Endothelial cell of umbilical vein (primary cell): ENCODE measurements at regions not wholly inside any gene's neighbourhood (a gene's known extent, or its start where the extent isn't known, plus 50 kb on each side); places are given as distances from the start of the nearest gene placed in this dataset.

ENCODE experiments used
- BruUV-seq: library from RNA; stranded (reverse); fragments of 400-500 nt; replicated peaks from 2 replicates; lab custom pipeline; 2021; lab: Mats Ljungman, UMichigan
- CTCF ChIA-PET: fragments of 300-600, 350-600 bp; sonication (Branson Sonifier 250); formaldehyde crosslinking; loops from one replicate; lab custom pipeline; 2021; ENCODE audit warnings: antibody characterized with exemption, inconsistent platforms; lab: Charles Lee
- POLR2A ChIA-PET: fragments of 300-600, 350-600 bp; sonication (Branson Sonifier 250); formaldehyde crosslinking; loops from one replicate; lab custom pipeline; 2021; ENCODE audit warnings: antibody characterized with exemption, inconsistent platforms; lab: Charles Lee
- DNase-seq: peaks from one replicate; pipeline ENCODE4 v3.0.0-alpha.2; 2011; ENCODE audit warnings: low read depth, low spot score
- FAIRE-seq: peaks from 2 replicates; lab custom pipeline; 2011; peaks lifted over from hg19 to GRCh38; lab: Jason Lieb, UNC
- H2AFZ ChIP-seq: 2 replicates; pipeline ENCODE4 v1.6.0; 2012; ENCODE audit warnings: low read depth, low read length, control low read depth, inconsistent platforms
- H3K27ac ChIP-seq: 2 replicates; pipeline ENCODE4 v1.5.1; 2011; ENCODE audit warnings: low read depth, mild to moderate bottlenecking, control low read depth, low read length, moderate library complexity; ENCODE audit not compliant: insufficient read depth
- H3K27me3 ChIP-seq, 2 experiments: 2 replicates each; pipeline versions ENCODE4 v1.6.0 to v1.6.1; 2011; ENCODE audit warnings: low read length in 2 of 2, mixed read lengths in 1 of 2; ENCODE audit not compliant: control insufficient read depth in 2 of 2, insufficient read depth in 2 of 2
- H3K36me3 ChIP-seq, 2 experiments: 2 replicates in 1 of 2; 3 replicates in 1 of 2; pipeline ENCODE4 v1.5.1; 2011; ENCODE audit warnings: low read length in 2 of 2, mild to moderate bottlenecking in 1 of 2, moderate library complexity in 1 of 2; ENCODE audit not compliant: control insufficient read depth in 2 of 2, insufficient read depth in 2 of 2; ENCODE audit errors: extremely low read depth in 1 of 2
- H3K4me1 ChIP-seq: 3 replicates; pipeline ENCODE4 v1.5.1; 2011; ENCODE audit warnings: mild to moderate bottlenecking, low read length; ENCODE audit not compliant: control insufficient read depth, insufficient read depth; ENCODE audit errors: extremely low read depth
- H3K4me2 ChIP-seq: 2 replicates; pipeline ENCODE4 v1.6.1; 2011; ENCODE audit warnings: low read length, control low read depth, mixed read lengths; ENCODE audit not compliant: insufficient read depth
- H3K4me3 ChIP-seq, 3 experiments: fragments of 200-600 bp in 1 of 3; sonication (generic), shearing (Covaris generic) in 1 of 3; replicated peaks in 1 of 3; 2 replicates each; pipeline ENCODE4 v1.5.1; 2011 to 2016; ENCODE audit warnings: control low read depth in 3 of 3, low read length in 3 of 3, mild to moderate bottlenecking in 2 of 3, inconsistent platforms in 1 of 3, low read depth in 1 of 3, moderate library complexity in 1 of 3; ENCODE audit not compliant: insufficient read depth in 1 of 3
- H3K79me2 ChIP-seq: 2 replicates; pipeline ENCODE4 v1.6.0; 2012; ENCODE audit warnings: low read length, inconsistent platforms; ENCODE audit not compliant: control insufficient read depth, insufficient read depth
- H3K9ac ChIP-seq: replicated peaks from 2 replicates; pipeline ENCODE3; 2011; ENCODE audit warnings: low read length, control low read depth; ENCODE audit not compliant: insufficient read depth; ENCODE audit errors: extremely low read depth
- H3K9me1 ChIP-seq: replicated peaks from 3 replicates; pipeline ENCODE4 v1.6.0; 2011; ENCODE audit warnings: mild to moderate bottlenecking, low read length; ENCODE audit not compliant: control insufficient read depth, insufficient read depth; ENCODE audit errors: extremely low read depth
- H3K9me3 ChIP-seq: replicated peaks from 2 replicates; pipeline ENCODE4 v1.5.1; 2012; ENCODE audit warnings: low read length, inconsistent platforms; ENCODE audit not compliant: control insufficient read depth, insufficient read depth
- H4K20me1 ChIP-seq: replicated peaks from 2 replicates; pipeline ENCODE3; 2011; ENCODE audit warnings: mild to moderate bottlenecking, low read length; ENCODE audit not compliant: control insufficient read depth, insufficient read depth; ENCODE audit errors: extremely low read depth
- EZH2 ChIP-seq: IDR thresholded peaks from 2 replicates; pipeline ENCODE4 v1.6.1; 2012; ENCODE audit warnings: borderline replicate concordance, low read depth, mild to moderate bottlenecking, moderate library complexity, low read length, inconsistent platforms; ENCODE audit not compliant: severe bottlenecking
- FOS ChIP-seq: IDR thresholded peaks from 2 replicates; pipeline ENCODE4 v1.6.1; 2011; ENCODE audit warnings: mild to moderate bottlenecking, low read length, moderate library complexity, borderline replicate concordance; ENCODE audit not compliant: insufficient read depth
- GATA2 ChIP-seq: IDR thresholded peaks from 2 replicates; pipeline ENCODE4 v1.7.0; 2011; ENCODE audit warnings: low read depth, mild to moderate bottlenecking, moderate library complexity, mixed read lengths, low read length; ENCODE audit not compliant: insufficient read length, insufficient read depth
- JUN ChIP-seq: IDR thresholded peaks from 2 replicates; pipeline ENCODE4 v1.6.1; 2011; ENCODE audit warnings: borderline replicate concordance, low read depth; ENCODE audit not compliant: insufficient read length, insufficient read depth
- MYC ChIP-seq: IDR thresholded peaks from one replicate; pipeline ENCODE4 v1.6.1; 2011; ENCODE audit warnings: mild to moderate bottlenecking, low read depth, low read length
- POLR2A ChIP-seq: IDR thresholded peaks from 2 replicates; pipeline ENCODE4 v1.6.1; 2012; ENCODE audit warnings: low read depth, mild to moderate bottlenecking, control low read depth, low read length
- POLR2AphosphoS5 ChIP-seq: IDR thresholded peaks from 2 replicates; pipeline ENCODE4 v1.6.1; 2012; ENCODE audit warnings: low read depth, mild to moderate bottlenecking, control low read depth, low read length, moderate library complexity; ENCODE audit not compliant: insufficient read depth
- dilution Hi-C: fragments of 300-500 bp; cut with MboI; formaldehyde crosslinking; loops from one replicate; pipeline ENCODE4 v1.15.0; 2019; ENCODE audit warnings: low sequenced_read_pairs; ENCODE audit not compliant: extremely low pct_ligation_motif_present
- intact Hi-C: fragments of 100-400 bp; cut with micrococcal nuclease; formaldehyde crosslinking; loops from one replicate; pipeline ENCODE4 v1.10.0; 2022
- TF ChIP-seq, protein P1 (sequence below): IDR thresholded peaks from 2 replicates; pipeline ENCODE4 v1.6.1; 2011; ENCODE audit not compliant: insufficient read depth, insufficient read length
- TF ChIP-seq, protein P2 (sequence below), 2 donors: IDR thresholded peaks; 1 replicate in 1 of 2; 2 replicates in 1 of 2; pipeline ENCODE4 v1.5.1; 2011; ENCODE audit warnings: low read length in 2 of 2, mild to moderate bottlenecking in 2 of 2, moderate library complexity in 2 of 2, control low read depth in 1 of 2, inconsistent platforms in 1 of 2, low read depth in 1 of 2; ENCODE audit not compliant: insufficient read depth in 1 of 2; ENCODE audit errors: extremely low read depth in 1 of 2

DNA sequence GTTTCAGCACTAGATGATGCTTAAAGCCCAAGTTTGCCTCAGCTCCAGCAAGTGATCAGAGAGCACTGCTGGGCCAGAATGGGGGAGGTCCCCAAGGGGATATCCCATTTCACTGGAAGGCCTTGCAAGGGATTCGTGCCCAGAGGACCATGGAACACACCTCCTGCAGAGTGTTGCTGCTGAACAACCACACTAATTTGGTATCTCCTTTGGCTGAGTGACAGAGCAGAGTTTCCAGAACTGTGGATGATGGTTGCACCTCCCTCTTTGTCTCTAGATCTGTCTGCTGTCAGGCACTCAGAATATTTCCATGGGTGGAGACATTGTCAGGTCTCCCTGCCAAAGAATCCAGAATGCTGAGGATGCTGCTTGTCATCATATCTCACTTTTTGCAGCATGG is 484.8 kb upstream of the NETO1 start:
- DNase-seq (no peak), FAIRE-seq (no peak)
- no peak overlapping the region for H3K4me3 ChIP-seq
- H3K9me1 ChIP-seq, result no peaks in the 10 kb centered on the region
- H3K79me2 ChIP-seq, result no peaks in the 10 kb centered on the region
- H3K4me2 ChIP-seq, result no peak overlapping the region
- H3K27me3 ChIP-seq, result no peaks in the 10 kb centered on the region
- H3K4me1 ChIP-seq, result no peaks in the 10 kb centered on the region
- no peaks in the 10 kb centered on the region for H3K36me3 ChIP-seq
- H2AFZ ChIP-seq, result no peak overlapping the region
- CTCF ChIA-PET, result no interaction called here
- POLR2A ChIA-PET, result no interaction called here
- H3K27ac ChIP-seq, result no peak overlapping the region
- dilution Hi-C loops (no loop called here), intact Hi-C loops (no loop called here)
- no TSS peak for BruUV-seq
- H3K9ac ChIP-seq, result no peak overlapping the region
- no peaks in the 10 kb centered on the region for H4K20me1 ChIP-seq
- peaks cover 4% of the 10 kb centered on the region for H3K9me3 ChIP-seq
- no peak for TF ChIP-seq JUN
- no peak for TF ChIP-seq EZH2
- TF ChIP-seq, protein P1, sequence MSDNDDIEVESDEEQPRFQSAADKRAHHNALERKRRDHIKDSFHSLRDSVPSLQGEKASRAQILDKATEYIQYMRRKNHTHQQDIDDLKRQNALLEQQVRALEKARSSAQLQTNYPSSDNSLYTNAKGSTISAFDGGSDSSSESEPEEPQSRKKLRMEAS, result no peak
- no peak for TF ChIP-seq MYC
- TF ChIP-seq FOS, result no peak
- no peak for TF ChIP-seq POLR2A
- no peak for TF ChIP-seq GATA2
- no peak for TF ChIP-seq POLR2AphosphoS5
- TF ChIP-seq, protein P2, sequence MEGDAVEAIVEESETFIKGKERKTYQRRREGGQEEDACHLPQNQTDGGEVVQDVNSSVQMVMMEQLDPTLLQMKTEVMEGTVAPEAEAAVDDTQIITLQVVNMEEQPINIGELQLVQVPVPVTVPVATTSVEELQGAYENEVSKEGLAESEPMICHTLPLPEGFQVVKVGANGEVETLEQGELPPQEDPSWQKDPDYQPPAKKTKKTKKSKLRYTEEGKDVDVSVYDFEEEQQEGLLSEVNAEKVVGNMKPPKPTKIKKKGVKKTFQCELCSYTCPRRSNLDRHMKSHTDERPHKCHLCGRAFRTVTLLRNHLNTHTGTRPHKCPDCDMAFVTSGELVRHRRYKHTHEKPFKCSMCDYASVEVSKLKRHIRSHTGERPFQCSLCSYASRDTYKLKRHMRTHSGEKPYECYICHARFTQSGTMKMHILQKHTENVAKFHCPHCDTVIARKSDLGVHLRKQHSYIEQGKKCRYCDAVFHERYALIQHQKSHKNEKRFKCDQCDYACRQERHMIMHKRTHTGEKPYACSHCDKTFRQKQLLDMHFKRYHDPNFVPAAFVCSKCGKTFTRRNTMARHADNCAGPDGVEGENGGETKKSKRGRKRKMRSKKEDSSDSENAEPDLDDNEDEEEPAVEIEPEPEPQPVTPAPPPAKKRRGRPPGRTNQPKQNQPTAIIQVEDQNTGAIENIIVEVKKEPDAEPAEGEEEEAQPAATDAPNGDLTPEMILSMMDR (IDR thresholded peaks at IDR 0.05; ENCODE audit: extremely low read depth in 1 of 2, insufficient read depth in 1 of 2, low read depth in 1 of 2, low read length in 2 of 2), result no peak
